Vagina (tissue), 2 donors: ENCODE measurements at regions not wholly inside any gene's neighbourhood (a gene's known extent, or its start where the extent isn't known, plus 50 kb on each side); places are given as distances from the start of the nearest gene placed in this dataset.

Experiments
- CTCF ChIP-seq, 3 experiments: fragments of 450-650 bp in 2 of 3; fragments of 200-600 bp in 1 of 3; sonication (generic) in 1 of 3; IDR thresholded peaks; one replicate each; pipeline ENCODE4 v1.5.1; 2017 to 2019; ENCODE audit warnings: antibody characterized with exemption in 3 of 3, mild to moderate bottlenecking in 2 of 3, moderate library complexity in 2 of 3
- POLR2A ChIP-seq, 2 donors: fragments of 450-650 bp; IDR thresholded peaks; one replicate each; pipeline ENCODE4 v1.6.1; 2017; ENCODE audit warnings: antibody characterized with exemption in 2 of 2, mild to moderate bottlenecking in 2 of 2, moderate library complexity in 2 of 2
- POLR2AphosphoS5 ChIP-seq, 2 donors: sonication (generic); formaldehyde crosslinking; IDR thresholded peaks; one replicate each; pipeline ENCODE4 v1.9.0; 2017; ENCODE audit warnings: antibody characterized with exemption in 2 of 2, mild to moderate bottlenecking in 2 of 2, low read depth in 1 of 2; ENCODE audit not compliant: insufficient read depth in 1 of 2

GRCh38 chr1:34617321-34618118, 137.3 kb upstream of the GJB5 start:
- TF ChIP-seq CTCF (IDR thresholded peaks at IDR 0.05) (no peak), POLR2A (IDR thresholded peaks at IDR 0.05) (no peak), POLR2AphosphoS5 (IDR thresholded peaks at IDR 0.05; ENCODE audit: insufficient read depth in 1 of 2, low read depth in 1 of 2) (no peak)
